Thoracic aorta (tissue), 2 donors: ENCODE measurements at regions not wholly inside any gene's neighbourhood (a gene's known extent, or its start where the extent isn't known, plus 50 kb on each side); places are given as distances from the start of the nearest gene placed in this dataset.

Experiments
- ATAC-seq: fragments of 150-250 bp; one replicate; pipeline ENCODE4 v1.8.0; 2017; ENCODE audit warnings: low read depth; ENCODE audit not compliant: insufficient number of reproducible peaks, low FRiP score
- DNase-seq: peaks from one replicate; pipeline ENCODE4 v3.0.0-alpha.2; 2020; ENCODE audit warnings: low spot score
- H3K27ac ChIP-seq, 2 donors: fragments of 200-600 bp; sonication (generic); 1 replicate in 1 of 2; 2 replicates in 1 of 2; pipeline ENCODE4 v1.5.1; 2016; ENCODE audit warnings: mild to moderate bottlenecking in 2 of 2, moderate library complexity in 2 of 2
- H3K27me3 ChIP-seq: fragments of 200-600 bp; sonication (generic); replicated peaks from 2 replicates; pipeline ENCODE4 v1.6.0; 2016; ENCODE audit warnings: mild to moderate bottlenecking; ENCODE audit not compliant: insufficient read depth
- H3K36me3 ChIP-seq: fragments of 200-600 bp; sonication (generic); one replicate; pipeline ENCODE4 v1.5.1; 2016
- H3K4me1 ChIP-seq, 2 donors: fragments of 200-600 bp; sonication (generic); 1 replicate in 1 of 2; 2 replicates in 1 of 2; pipeline versions ENCODE4 v1.5.1 to v1.6.0; 2016; ENCODE audit warnings: low read depth in 2 of 2, mild to moderate bottlenecking in 1 of 2; ENCODE audit not compliant: control insufficient read depth in 1 of 2
- H3K4me3 ChIP-seq: fragments of 200-600 bp; sonication (generic); 2 replicates; pipeline ENCODE4 v1.5.1; 2016; ENCODE audit warnings: mild to moderate bottlenecking
- H3K9me3 ChIP-seq: fragments of 200-600 bp; sonication (generic); 2 replicates; pipeline ENCODE4 v1.5.1; 2016
- CTCF ChIP-seq: fragments of 200-600 bp; sonication (generic); IDR thresholded peaks from one replicate; pipeline ENCODE4 v1.5.1; 2019; ENCODE audit warnings: antibody characterized with exemption

- H3K27ac ChIP-seq = no peak overlapping the region
- no peak for ATAC-seq
- H3K36me3 ChIP-seq = no peaks in the 10 kb centered on the region
- H3K9me3 ChIP-seq = no peaks in the 10 kb centered on the region
- no peaks in the 10 kb centered on the region for H3K4me1 ChIP-seq
- H3K27me3 ChIP-seq = no peaks in the 10 kb centered on the region
- no peak overlapping the region for H3K4me3 ChIP-seq
- TF ChIP-seq CTCF = no peak
- DNase-seq = no peak
Observed at GRCh38 chr1:239448911-239449310, 62.5 kb downstream of the CHRM3 start.

GRCh38 chr1:239455743-239456142, 69.4 kb downstream of the CHRM3 start:
- no peak overlapping the region for H3K27ac ChIP-seq
- H3K9me3 ChIP-seq = no peaks in the 10 kb centered on the region
- H3K4me3 ChIP-seq = no peak overlapping the region
- DNase-seq = no peak
- TF ChIP-seq CTCF = no peak
- no peaks in the 10 kb centered on the region for H3K27me3 ChIP-seq
- no peaks in the 10 kb centered on the region for H3K36me3 ChIP-seq
- ATAC-seq = no peak
- H3K4me1 ChIP-seq = no peaks in the 10 kb centered on the region

- no peak for TF ChIP-seq CTCF
- H3K4me1 ChIP-seq = no peaks in the 10 kb centered on the region
- DNase-seq (no peak), ATAC-seq (no peak)
- no peak overlapping the region for H3K4me3 ChIP-seq
- no peaks in the 10 kb centered on the region for H3K9me3 ChIP-seq
- H3K36me3 ChIP-seq = no peaks in the 10 kb centered on the region
- H3K27me3 ChIP-seq = no peaks in the 10 kb centered on the region
- no peak overlapping the region for H3K27ac ChIP-seq
Observed at GRCh38 chr1:239456788-239457187, 70.4 kb downstream of the CHRM3 start.

- H3K27ac ChIP-seq = no peak overlapping the region
Observed at GRCh38 chr1:239457491-239458143, 71.2 kb downstream of the CHRM3 start.

GRCh38 chr1:239458144-239458500, 71.8 kb downstream of the CHRM3 start:
- Histone ChIP-seq H3K4me1 (no peaks in the 10 kb centered on the region), H3K9me3 (no peaks in the 10 kb centered on the region), H3K27me3 (no peaks in the 10 kb centered on the region), H3K27ac (no peak overlapping the region), H3K4me3 (no peak overlapping the region), H3K36me3 (no peaks in the 10 kb centered on the region)
- no peak for TF ChIP-seq CTCF
- DNase-seq (no peak), ATAC-seq (no peak)

More at GRCh38 chr1:239457491-239458143, 71.2 kb downstream of the CHRM3 start:
- no peak for ATAC-seq
- no peaks in the 10 kb centered on the region for H3K27me3 ChIP-seq
- no peaks in the 10 kb centered on the region for H3K4me1 ChIP-seq
- H3K36me3 ChIP-seq = no peaks in the 10 kb centered on the region
- no peak for TF ChIP-seq CTCF
- H3K9me3 ChIP-seq = no peaks in the 10 kb centered on the region
- no peak overlapping the region for H3K4me3 ChIP-seq
- no peak for DNase-seq
